Stimulated activated CD4-positive, alpha-beta T cell treated with anti-CD3 and anti-CD28 coated beads, Interleukin-15, amount 100 ng/mL, for 1 hour (primary cell): ENCODE measurements at regions not wholly inside any gene's neighbourhood (a gene's known extent, or its start where the extent isn't known, plus 50 kb on each side); places are given as distances from the start of the nearest gene placed in this dataset.
"Not testable (repeated sequence)": the region's sequence is repeated elsewhere in the genome, so short reads cannot be mapped to it uniquely, and the experiment has no call there.

Source experiments
- DNase-seq, 2 donors: peaks; one replicate each; pipeline ENCODE4 v3.0.0-alpha.2; 2020; ENCODE audit warnings: low read depth in 1 of 2, low spot score in 1 of 2

DNA sequence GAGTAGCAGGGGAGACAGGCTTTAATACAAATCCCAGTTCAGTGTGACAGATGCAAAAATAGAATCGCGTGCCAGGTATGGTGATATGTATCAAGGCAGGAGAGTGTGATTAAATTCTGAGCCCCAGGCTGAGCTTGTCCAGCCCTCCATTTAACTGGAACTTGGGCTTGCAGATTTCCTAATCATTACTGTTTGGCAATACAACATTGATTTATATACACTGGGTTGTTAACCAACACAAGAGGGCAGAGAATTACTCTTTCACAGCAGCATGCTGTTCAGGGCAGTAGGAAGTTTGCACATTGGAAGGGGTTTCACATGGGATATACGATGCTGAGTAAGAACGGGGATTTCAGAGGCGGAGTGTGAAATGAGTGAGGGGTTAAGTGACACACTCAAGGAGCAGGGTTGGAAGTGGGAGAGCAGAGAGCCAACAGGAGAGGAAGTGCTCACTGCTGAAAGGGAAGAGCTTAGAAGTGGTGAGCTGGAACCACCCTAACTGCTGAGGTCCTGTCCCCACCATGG lies 70.8 kb upstream of the ATXN1 start:
- DNase-seq = no peak

DNA sequence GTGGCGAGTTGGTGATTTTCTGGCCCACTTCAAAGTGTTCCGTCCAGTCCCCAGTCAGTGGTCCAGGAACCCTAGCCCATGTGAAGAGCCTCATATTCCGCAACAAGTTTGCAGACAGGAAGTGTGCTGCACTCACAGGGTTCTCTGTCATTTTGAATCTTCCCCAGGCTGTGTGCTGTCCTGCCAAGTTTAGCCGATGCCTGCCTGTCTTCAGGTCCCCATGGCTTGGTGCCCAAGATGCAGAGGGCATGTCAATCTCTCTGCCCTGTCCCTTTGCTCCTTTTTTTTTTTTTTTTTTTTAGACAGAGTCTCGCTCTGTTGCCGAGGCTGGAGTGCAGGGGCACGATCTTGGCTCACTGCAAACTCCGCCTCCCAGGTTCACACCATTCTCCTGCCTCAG lies 69.9 kb upstream of the ATXN1 start:
- no peak for DNase-seq

DNA sequence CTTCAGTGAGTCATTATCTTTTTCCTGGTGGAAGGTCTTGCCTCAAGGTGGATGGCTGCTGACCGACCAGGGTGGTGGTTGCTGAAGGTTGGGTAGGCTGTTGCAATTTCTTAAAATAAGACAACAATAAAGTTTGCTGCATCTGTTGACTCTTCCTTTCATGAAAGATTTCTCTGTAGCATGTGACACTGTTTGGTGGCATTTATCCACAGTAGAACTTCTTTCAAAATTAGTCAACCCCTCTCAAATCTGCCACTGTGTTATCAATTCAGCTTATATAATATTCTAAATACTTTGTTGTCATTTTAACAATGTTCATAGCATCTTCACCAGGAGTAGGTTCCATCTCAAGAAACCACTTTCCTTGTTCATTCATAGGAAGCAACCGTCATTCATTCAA lies 66.8 kb upstream of the ATXN1 start:
- no peak for DNase-seq

DNA sequence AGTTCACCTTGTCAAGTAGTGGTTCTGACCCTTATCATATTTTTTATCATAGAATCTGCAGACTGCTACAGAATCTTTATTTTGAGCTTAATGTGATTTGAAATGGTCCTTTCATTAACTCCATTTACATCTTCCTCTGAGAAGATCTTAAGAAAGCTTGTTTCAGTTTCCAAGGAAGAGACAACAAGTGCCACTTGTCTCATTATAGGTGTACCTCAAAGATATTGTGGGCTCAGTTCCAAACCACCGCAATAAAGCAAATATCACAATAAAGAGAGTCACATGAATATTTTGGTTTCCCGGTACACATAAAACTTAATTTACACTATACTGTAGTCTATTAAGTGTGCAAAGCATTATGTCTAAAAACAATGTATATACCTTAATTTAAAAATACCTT lies 66.4 kb upstream of the ATXN1 start:
- DNase-seq = no peak

GRCh38 chr6:16825784-16826183 lies 64.5 kb upstream of the ATXN1 start:
- DNase-seq = no peak

GRCh38 chr6:16824845-16825685 lies 63.8 kb upstream of the ATXN1 start:
- no peak for DNase-seq

- no peak for DNase-seq
These were observed 62.6 kb upstream of the ATXN1 start for GRCh38 chr6:16823718-16824352.

- DNase-seq = no peak
These were observed 61.9 kb upstream of the ATXN1 start for GRCh38 chr6:16822975-16823717.

DNA sequence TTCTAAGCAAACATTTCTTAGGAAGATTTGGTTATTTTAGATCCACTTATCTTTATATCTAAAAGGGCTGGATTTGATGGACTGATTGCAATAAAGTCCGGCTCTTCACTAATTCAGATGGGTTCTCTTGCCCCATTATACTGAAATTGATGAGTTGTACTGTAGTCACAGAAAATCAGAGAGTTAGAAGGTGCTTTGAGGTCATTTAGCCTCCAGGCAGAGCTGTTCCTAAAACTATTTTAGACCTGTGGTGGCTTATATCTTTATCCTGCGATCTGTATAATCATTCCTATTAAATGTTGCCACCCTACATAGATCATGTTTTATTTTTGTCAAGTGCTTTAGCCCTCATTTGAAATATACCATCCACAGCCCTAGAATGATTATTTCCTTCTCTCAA lies 61.3 kb upstream of the ATXN1 start:
- DNase-seq = no peak

GRCh38 chr6:16821834-16822264 lies 60.6 kb upstream of the ATXN1 start:
- DNase-seq = no peak

GRCh38 chr6:16820262-16820661 lies 59.0 kb upstream of the ATXN1 start:
- not testable (repeated sequence) for DNase-seq

- DNase-seq = no peak
These were observed 58.5 kb upstream of the ATXN1 start for GRCh38 chr6:16819752-16820151.

- DNase-seq = no peak
These were observed 57.8 kb upstream of the ATXN1 start for GRCh38 chr6:16818992-16819626.

DNA sequence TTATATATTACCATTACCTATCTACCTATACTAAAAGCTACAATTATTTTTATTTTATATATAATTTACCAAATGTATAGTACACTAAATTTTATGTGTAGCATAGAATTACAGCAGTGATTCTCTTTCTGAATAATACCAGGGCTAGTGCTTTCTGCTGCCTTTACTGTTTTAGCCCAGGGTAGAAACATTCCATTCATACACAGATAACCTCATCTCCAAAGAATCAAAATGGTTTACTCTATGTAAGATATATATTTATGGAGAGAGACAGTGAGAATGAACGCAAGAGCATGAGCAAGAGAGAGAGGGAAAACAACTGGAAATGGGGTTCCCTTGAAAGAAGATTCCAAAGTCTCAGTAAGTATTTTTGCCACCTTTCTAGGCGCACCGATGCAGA lies 56.3 kb upstream of the ATXN1 start:
- no peak for DNase-seq

DNA sequence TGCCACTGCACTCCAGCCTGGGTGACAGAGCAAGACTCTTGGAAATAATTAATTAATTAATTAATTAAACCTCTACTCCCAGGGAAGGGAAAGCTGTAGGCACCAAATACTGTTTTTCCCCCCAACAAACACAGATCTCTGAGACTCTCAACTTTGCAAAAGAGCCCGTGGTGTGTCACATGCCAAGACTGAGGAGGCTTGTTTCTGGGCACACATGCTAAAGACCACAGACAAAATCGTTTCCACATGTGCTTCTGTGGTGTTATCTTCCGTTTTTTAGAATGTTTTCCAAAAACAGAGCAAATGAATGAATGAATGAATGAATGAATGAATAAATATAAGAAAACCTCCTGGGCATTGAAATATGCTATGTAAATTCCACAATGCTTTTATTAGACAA lies 55.6 kb upstream of the ATXN1 start:
- no peak for DNase-seq

DNA sequence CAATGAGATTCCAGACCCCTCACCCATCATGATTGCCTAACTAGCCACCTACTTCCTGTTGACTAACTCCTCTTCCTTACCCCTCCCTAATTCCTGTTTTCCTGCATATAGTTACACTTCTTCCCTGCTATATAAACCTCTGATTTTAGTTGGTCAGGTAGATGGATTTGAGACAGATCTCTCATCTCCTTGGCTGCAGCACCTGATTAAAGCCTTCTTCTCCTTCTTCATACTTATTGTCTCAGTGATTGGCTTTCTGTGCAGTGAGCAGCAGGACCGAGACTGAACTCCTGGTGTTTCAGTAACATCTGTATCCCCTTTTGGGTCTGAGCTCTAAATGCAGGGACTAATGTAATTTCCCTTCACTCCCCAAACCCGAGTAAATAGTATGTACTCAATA lies 51.7 kb upstream of the ATXN1 start:
- DNase-seq = no peak

- no peak for DNase-seq
These were observed 50.2 kb upstream of the ATXN1 start for GRCh38 chr6:16811277-16811979.
